H9 (cell line): ENCODE measurements at regions not wholly inside any gene's neighbourhood (a gene's known extent, or its start where the extent isn't known, plus 50 kb on each side); places are given as distances from the start of the nearest gene placed in this dataset.

Experiments used
- DNase-seq: peaks from one replicate; pipeline ENCODE4 v3.0.0-alpha.2; 2017
- H2AFZ ChIP-seq: one replicate; pipeline ENCODE4 v1.6.1; 2013; ENCODE audit warnings: mild to moderate bottlenecking, low read length, control low read depth, moderate library complexity
- H2AK5ac ChIP-seq: 2 replicates; pipeline ENCODE4 v1.6.1; 2013; ENCODE audit warnings: low read length, control low read depth, mixed read lengths; ENCODE audit not compliant: insufficient read length
- H2BK120ac ChIP-seq: one replicate; pipeline ENCODE4 v1.6.1; 2013; ENCODE audit warnings: low read depth, mild to moderate bottlenecking, low read length, control low read depth, inconsistent platforms; ENCODE audit not compliant: poor library complexity, severe bottlenecking
- H2BK12ac ChIP-seq: 2 replicates; pipeline ENCODE4 v1.6.1; 2013; ENCODE audit warnings: low read length, control low read depth, mixed read lengths, low read depth; ENCODE audit not compliant: insufficient read length
- H2BK15ac ChIP-seq: 2 replicates; pipeline ENCODE4 v1.6.1; 2013; ENCODE audit warnings: low read depth, low read length, control low read depth
- H2BK20ac ChIP-seq: one replicate; pipeline ENCODE4 v1.6.1; 2013; ENCODE audit warnings: low read depth, mild to moderate bottlenecking, low read length, control low read depth, inconsistent platforms; ENCODE audit not compliant: poor library complexity, severe bottlenecking
- H2BK5ac ChIP-seq: 2 replicates; pipeline ENCODE4 v1.6.1; 2013; ENCODE audit warnings: low read length, control low read depth, mixed read lengths; ENCODE audit not compliant: insufficient read length
- H3K14ac ChIP-seq: 2 replicates; pipeline ENCODE4 v1.6.1; 2013; ENCODE audit warnings: low read length, control low read depth; ENCODE audit not compliant: insufficient read depth
- H3K18ac ChIP-seq: 2 replicates; pipeline ENCODE4 v1.6.1; 2013; ENCODE audit warnings: low read depth, mild to moderate bottlenecking, mixed read lengths, low read length, control low read depth; ENCODE audit not compliant: insufficient read length
- H3K23ac ChIP-seq: 2 replicates; pipeline ENCODE4 v1.6.1; 2013; ENCODE audit warnings: low read length, control low read depth, mixed read lengths, low read depth; ENCODE audit not compliant: insufficient read length
- H3K23me2 ChIP-seq: 2 replicates; pipeline ENCODE4 v1.6.1; 2013; ENCODE audit warnings: low read depth, mild to moderate bottlenecking, mixed read lengths, low read length, control low read depth; ENCODE audit not compliant: insufficient read length, poor library complexity, severe bottlenecking
- H3K27ac ChIP-seq: 2 replicates; pipeline ENCODE4 v1.5.1; 2013; ENCODE audit warnings: low read length, control low read depth, mixed read lengths, low read depth; ENCODE audit not compliant: insufficient read length
- H3K27me3 ChIP-seq: 2 replicates; pipeline ENCODE4 v1.6.1; 2013; ENCODE audit warnings: low read length, control low read depth, inconsistent platforms; ENCODE audit not compliant: insufficient read depth
- H3K4ac ChIP-seq: 2 replicates; pipeline ENCODE4 v1.6.1; 2013; ENCODE audit warnings: low read depth, mild to moderate bottlenecking, control low read depth, inconsistent platforms, low read length, moderate library complexity
- H3K4me1 ChIP-seq: 2 replicates; pipeline ENCODE4 v1.6.1; 2013; ENCODE audit warnings: low read length, control low read depth, inconsistent platforms; ENCODE audit not compliant: insufficient read depth
- H3K4me2 ChIP-seq: 2 replicates; pipeline ENCODE4 v1.6.1; 2013; ENCODE audit warnings: low read length, control low read depth, mixed read lengths; ENCODE audit not compliant: insufficient read length, insufficient read depth
- H3K56ac ChIP-seq: 2 replicates; pipeline ENCODE4 v1.6.1; 2013; ENCODE audit warnings: low read depth, mild to moderate bottlenecking, mixed read lengths, low read length, control low read depth; ENCODE audit not compliant: insufficient read length
- H3K79me1 ChIP-seq: 2 replicates; pipeline ENCODE4 v1.6.1; 2013; ENCODE audit warnings: low read depth, mild to moderate bottlenecking, moderate library complexity, low read length, control low read depth, inconsistent platforms; ENCODE audit not compliant: insufficient read depth, poor library complexity, severe bottlenecking
- H3K79me2 ChIP-seq: 2 replicates; pipeline ENCODE4 v1.6.1; 2013; ENCODE audit warnings: low read length, control low read depth, inconsistent platforms; ENCODE audit not compliant: insufficient read depth
- H3K9ac ChIP-seq: 2 replicates; pipeline ENCODE4 v1.6.1; 2013; ENCODE audit warnings: low read length, control low read depth, mixed read lengths; ENCODE audit not compliant: insufficient read length; ENCODE audit errors: extremely low read depth
- H3K9me3 ChIP-seq: one replicate; pipeline ENCODE4 v1.6.1; 2013; ENCODE audit warnings: low read depth, low read length, inconsistent platforms; ENCODE audit not compliant: control insufficient read depth
- H3T11ph ChIP-seq: one replicate; pipeline ENCODE4 v1.6.1; 2013; ENCODE audit warnings: mild to moderate bottlenecking, low read length, control low read depth, inconsistent platforms
- H4K20me1 ChIP-seq: one replicate; pipeline ENCODE4 v1.6.1; 2013; ENCODE audit not compliant: control insufficient read depth, insufficient read length, insufficient read depth
- H4K5ac ChIP-seq: 2 replicates; pipeline ENCODE4 v1.6.1; 2013; ENCODE audit warnings: low read depth, mild to moderate bottlenecking, mixed read lengths, low read length, control low read depth; ENCODE audit not compliant: insufficient read length
- H4K8ac ChIP-seq: replicated peaks from 2 replicates; pipeline ENCODE4 v1.6.1; 2013; ENCODE audit warnings: low read length, control low read depth, mixed read lengths, low read depth; ENCODE audit not compliant: insufficient read length
- H4K91ac ChIP-seq: 2 replicates; pipeline ENCODE4 v1.6.1; 2013; ENCODE audit warnings: low read depth, mild to moderate bottlenecking, moderate library complexity, mixed read lengths, low read length, control low read depth; ENCODE audit not compliant: insufficient read length
- H3K27ac Mint-ChIP-seq, 3 experiments: 2 replicates in 2 of 3; 3 replicates in 1 of 3; pipeline ENCODE4 v1.8.0; 2020 to 2021; ENCODE audit warnings: mixed read lengths in 3 of 3, mild to moderate bottlenecking in 1 of 3, moderate library complexity in 1 of 3
- H3K27me3 Mint-ChIP-seq: 2 replicates; pipeline ENCODE4 v1.8.0; 2021; ENCODE audit warnings: low read depth, mild to moderate bottlenecking, moderate library complexity, mixed read lengths
- H3K36me3 Mint-ChIP-seq, 3 experiments: 2 replicates in 2 of 3; 3 replicates in 1 of 3; pipeline ENCODE4 v1.8.0; 2020 to 2021; ENCODE audit warnings: low read depth in 3 of 3, mixed read lengths in 3 of 3; ENCODE audit not compliant: insufficient read depth in 1 of 3
- H3K4me1 Mint-ChIP-seq, 2 experiments: 2 replicates each; pipeline ENCODE4 v1.8.0; 2020; ENCODE audit warnings: mixed read lengths in 2 of 2
- H3K4me3 Mint-ChIP-seq, 2 experiments: 2 replicates in 1 of 2; 3 replicates in 1 of 2; pipeline ENCODE4 v1.8.0; 2020 to 2021; ENCODE audit warnings: mild to moderate bottlenecking in 2 of 2, mixed read lengths in 2 of 2, moderate library complexity in 1 of 2
- H3K9me3 Mint-ChIP-seq, 2 experiments: 2 replicates in 1 of 2; 3 replicates in 1 of 2; pipeline ENCODE4 v1.8.0; 2020; ENCODE audit warnings: mild to moderate bottlenecking in 2 of 2, mixed read lengths in 2 of 2, moderate library complexity in 1 of 2
- CTCF ChIP-seq: fragments of 200-600 bp; sonication (generic); conservative IDR thresholded peaks from 3 replicates; pipeline ENCODE4 v1.8.0; 2021; ENCODE audit warnings: antibody characterized with exemption, mild to moderate bottlenecking
- WGBS: extraction: QIAGEN DNeasy Blood & Tissue Kit; methylation state at CpG from one replicate; pipeline ENCODE4 v1.1.7; 2013; ENCODE audit warnings: missing lambda C conversion rate, low lambda C conversion rate, mixed read lengths; ENCODE audit not compliant: insufficient read length; ENCODE audit errors: extremely low coverage; 5-methylcytosine and 5-hydroxymethylcytosine counted together

DNA sequence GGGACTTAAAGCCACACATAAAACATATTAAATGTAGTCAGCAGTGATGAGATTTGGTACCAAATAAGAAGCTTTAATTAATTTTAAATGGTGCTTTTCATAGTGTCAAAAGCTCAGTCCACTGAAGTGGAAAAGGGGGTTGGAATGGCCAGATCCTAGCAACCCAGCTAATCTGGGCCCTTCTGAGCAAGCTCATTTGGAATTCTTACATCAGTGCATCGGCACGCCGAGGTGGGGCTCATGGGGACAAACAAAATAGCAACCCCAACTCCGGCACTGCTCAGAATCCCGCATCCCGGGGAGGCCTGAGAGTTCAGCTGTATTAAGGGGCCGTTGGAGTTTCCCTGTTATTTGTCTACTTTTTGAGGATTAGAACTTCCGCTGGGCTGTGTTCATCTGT is 526.4 kb downstream of the SOX2 start:
- no peak overlapping the region for H3K4me3 Mint-ChIP-seq
- no peak overlapping the region for H3K27ac ChIP-seq
- WGBS, result no CpG with 5 or more reads among the region's 8 CpGs

More for the DNA sequence above, 526.4 kb downstream of the SOX2 start:
- Mint-ChIP-seq H3K4me1 (peaks cover 16 to 20% of the 10 kb centered on the region in 2 experiments), H3K27me3 (no peaks in the 10 kb centered on the region), H3K27ac (peak overlapping the region in 2 of 3 experiments; percentile 32 to 82; a peak in 3 of 7 replicates), H3K36me3 (no peaks in the 10 kb centered on the region), H3K9me3 (no peaks in the 10 kb centered on the region)
- TF ChIP-seq CTCF, result no peak
- no peak overlapping the region for H3K14ac ChIP-seq
- no peak overlapping the region for H4K5ac ChIP-seq
- H2AK5ac ChIP-seq, result no peak overlapping the region
- no peak overlapping the region for H3K18ac ChIP-seq
- H3K79me1 ChIP-seq, result no peaks in the 10 kb centered on the region
- H2BK20ac ChIP-seq, result no peak overlapping the region
- peak; percentile 39 for DNase-seq
- H3K4me2 ChIP-seq, result no peak overlapping the region
- no peak overlapping the region for H4K8ac ChIP-seq
- no peak overlapping the region for H3K4ac ChIP-seq
- no peak overlapping the region for H3K9ac ChIP-seq
- no peak overlapping the region for H2AFZ ChIP-seq
- no peak overlapping the region for H3T11ph ChIP-seq
- H3K23me2 ChIP-seq, result no peaks in the 10 kb centered on the region
- no peaks in the 10 kb centered on the region for H4K20me1 ChIP-seq
- H3K79me2 ChIP-seq, result no peaks in the 10 kb centered on the region
- no peak overlapping the region for H2BK12ac ChIP-seq
- H3K9me3 ChIP-seq, result no peaks in the 10 kb centered on the region
- no peak overlapping the region for H2BK15ac ChIP-seq
- no peak overlapping the region for H2BK5ac ChIP-seq
- H4K91ac ChIP-seq, result no peak overlapping the region
- H2BK120ac ChIP-seq, result no peak overlapping the region
- H3K23ac ChIP-seq, result no peak overlapping the region
- peaks cover 2% of the 10 kb centered on the region; the same call in 1 of the 2 replicates for H3K4me1 ChIP-seq
- H3K56ac ChIP-seq, result no peak overlapping the region
- no peaks in the 10 kb centered on the region for H3K27me3 ChIP-seq
